B cell (primary cell): ENCODE measurements at regions not wholly inside any gene's neighbourhood (a gene's known extent, or its start where the extent isn't known, plus 50 kb on each side); places are given as distances from the start of the nearest gene placed in this dataset.

Experiments used
- EZH2 ChIP-seq: IDR thresholded peaks from 2 replicates; pipeline ENCODE4 v1.6.1; 2012; ENCODE audit warnings: borderline replicate concordance, low read depth, mild to moderate bottlenecking, moderate library complexity, low read length; ENCODE audit not compliant: insufficient read depth, poor library complexity, severe bottlenecking
- TF ChIP-seq, protein P1 (sequence below): fragments of 200-600 bp; IDR thresholded peaks from one replicate; pipeline ENCODE4 v1.8.0; 2022; ENCODE audit warnings: antibody characterized with exemption, mild to moderate bottlenecking

DNA sequence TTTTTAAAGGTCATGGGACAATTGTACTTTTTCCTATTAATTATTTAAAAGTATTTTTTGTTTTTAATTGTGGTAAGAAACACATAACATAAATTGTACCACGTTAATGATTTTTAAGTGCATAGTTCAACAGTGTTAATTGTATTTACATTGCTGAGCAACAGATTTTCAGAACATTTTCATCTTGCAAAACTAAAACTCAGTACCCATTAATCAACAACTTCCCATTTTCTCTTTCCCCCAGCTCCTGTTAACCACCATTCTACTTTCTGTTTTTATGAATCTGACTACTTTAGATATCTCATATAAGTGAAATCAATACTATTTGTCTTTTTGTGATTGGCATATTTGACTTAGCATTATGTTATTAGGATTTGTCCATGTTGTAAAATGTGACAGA lies 483.9 kb upstream of the ZNF804A start:
- TF ChIP-seq, protein P1, sequence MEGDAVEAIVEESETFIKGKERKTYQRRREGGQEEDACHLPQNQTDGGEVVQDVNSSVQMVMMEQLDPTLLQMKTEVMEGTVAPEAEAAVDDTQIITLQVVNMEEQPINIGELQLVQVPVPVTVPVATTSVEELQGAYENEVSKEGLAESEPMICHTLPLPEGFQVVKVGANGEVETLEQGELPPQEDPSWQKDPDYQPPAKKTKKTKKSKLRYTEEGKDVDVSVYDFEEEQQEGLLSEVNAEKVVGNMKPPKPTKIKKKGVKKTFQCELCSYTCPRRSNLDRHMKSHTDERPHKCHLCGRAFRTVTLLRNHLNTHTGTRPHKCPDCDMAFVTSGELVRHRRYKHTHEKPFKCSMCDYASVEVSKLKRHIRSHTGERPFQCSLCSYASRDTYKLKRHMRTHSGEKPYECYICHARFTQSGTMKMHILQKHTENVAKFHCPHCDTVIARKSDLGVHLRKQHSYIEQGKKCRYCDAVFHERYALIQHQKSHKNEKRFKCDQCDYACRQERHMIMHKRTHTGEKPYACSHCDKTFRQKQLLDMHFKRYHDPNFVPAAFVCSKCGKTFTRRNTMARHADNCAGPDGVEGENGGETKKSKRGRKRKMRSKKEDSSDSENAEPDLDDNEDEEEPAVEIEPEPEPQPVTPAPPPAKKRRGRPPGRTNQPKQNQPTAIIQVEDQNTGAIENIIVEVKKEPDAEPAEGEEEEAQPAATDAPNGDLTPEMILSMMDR, result no peak
- no peak for TF ChIP-seq EZH2
